IPS-18a (cell line): ENCODE measurements at regions not wholly inside any gene's neighbourhood (a gene's known extent, or its start where the extent isn't known, plus 50 kb on each side); places are given as distances from the start of the nearest gene placed in this dataset.

ENCODE experiments used
- H3K27ac ChIP-seq: one replicate; pipeline ENCODE4 v1.5.1; 2013; ENCODE audit warnings: low read length
- H3K27me3 ChIP-seq: one replicate; pipeline ENCODE4 v1.6.1; 2013; ENCODE audit warnings: mild to moderate bottlenecking, low read length; ENCODE audit not compliant: control insufficient read depth, insufficient read depth
- H3K36me3 ChIP-seq: one replicate; pipeline ENCODE4 v1.6.1; 2013; ENCODE audit warnings: low read depth, low read length; ENCODE audit not compliant: control insufficient read depth
- H3K4me1 ChIP-seq: one replicate; pipeline ENCODE4 v1.6.1; 2013; ENCODE audit warnings: low read depth, low read length; ENCODE audit not compliant: control insufficient read depth
- H3K4me3 ChIP-seq: one replicate; pipeline ENCODE4 v1.5.1; 2013; ENCODE audit warnings: low read length
- H3K9ac ChIP-seq: one replicate; pipeline ENCODE4 v1.6.1; 2013; ENCODE audit warnings: mild to moderate bottlenecking, low read length, moderate library complexity
- H3K9me3 ChIP-seq: one replicate; pipeline ENCODE4 v1.6.1; 2013; ENCODE audit warnings: low read depth, low read length; ENCODE audit not compliant: control insufficient read depth

DNA sequence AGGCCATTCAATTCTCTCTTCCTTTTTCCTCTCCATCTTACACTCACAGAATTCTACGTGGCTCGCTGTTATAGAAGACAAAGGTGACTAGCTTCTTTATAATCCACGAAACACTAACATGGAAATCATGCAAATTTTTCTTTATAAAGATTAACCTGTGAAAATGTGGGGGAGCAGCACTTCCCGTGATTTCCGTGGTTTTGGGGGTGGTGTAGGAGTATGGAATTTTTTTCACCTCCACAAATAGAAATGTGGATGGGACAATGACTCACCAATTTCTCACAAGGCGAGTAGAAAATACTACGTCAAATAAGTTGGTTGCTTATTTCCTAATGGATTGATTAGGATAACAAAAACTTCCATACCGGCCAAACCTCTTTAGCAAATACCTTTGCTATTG is 719.2 kb upstream of the TENM3 start:
- H3K4me3 ChIP-seq = no peak overlapping the region
- no peaks in the 10 kb centered on the region for H3K9me3 ChIP-seq
- H3K4me1 ChIP-seq = peaks cover 17% of the 10 kb centered on the region
- H3K27me3 ChIP-seq = no peaks in the 10 kb centered on the region
- no peak overlapping the region for H3K27ac ChIP-seq
- no peak overlapping the region for H3K9ac ChIP-seq
- H3K36me3 ChIP-seq = no peaks in the 10 kb centered on the region

DNA sequence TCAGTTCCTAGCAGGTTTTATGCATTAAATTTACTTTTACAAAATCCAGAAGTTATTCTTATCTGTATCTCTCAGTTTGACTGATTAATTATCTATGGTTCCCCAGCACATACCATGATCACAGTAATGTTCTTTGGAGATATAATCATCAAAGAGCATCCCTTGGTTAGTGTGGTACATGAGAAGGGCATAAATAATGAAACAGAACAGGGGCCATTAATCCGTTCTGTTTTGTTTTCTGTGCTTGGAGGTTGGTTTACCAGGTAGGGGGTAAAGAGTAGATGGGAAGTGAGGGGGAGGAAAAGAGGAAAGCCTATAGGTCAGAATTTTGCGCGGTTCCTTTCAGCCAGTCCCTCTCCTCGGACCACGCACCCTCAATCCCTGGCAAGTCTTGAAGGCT is 718.7 kb upstream of the TENM3 start:
- Histone ChIP-seq H3K4me3 (no peak overlapping the region), H3K4me1 (peaks cover 17% of the 10 kb centered on the region), H3K27ac (no peak overlapping the region), H3K27me3 (no peaks in the 10 kb centered on the region), H3K9ac (no peak overlapping the region), H3K9me3 (no peaks in the 10 kb centered on the region), H3K36me3 (no peaks in the 10 kb centered on the region)

- no peaks in the 10 kb centered on the region for H3K27me3 ChIP-seq
These were observed 717.6 kb upstream of the TENM3 start for GRCh38 chr4:181525634-181526033.

GRCh38 chr4:181528570-181529184 is 714.5 kb upstream of the TENM3 start:
- no peaks in the 10 kb centered on the region for H3K36me3 ChIP-seq
- no peak overlapping the region for H3K27ac ChIP-seq
- H3K4me1 ChIP-seq = peaks cover 14% of the 10 kb centered on the region
- H3K27me3 ChIP-seq = no peaks in the 10 kb centered on the region
- no peaks in the 10 kb centered on the region for H3K9me3 ChIP-seq
- H3K9ac ChIP-seq = no peak overlapping the region
- no peak overlapping the region for H3K4me3 ChIP-seq

More at GRCh38 chr4:181525634-181526033, 717.6 kb upstream of the TENM3 start:
- Histone ChIP-seq H3K27ac (no peak overlapping the region), H3K9me3 (no peaks in the 10 kb centered on the region), H3K4me3 (no peak overlapping the region), H3K36me3 (no peaks in the 10 kb centered on the region), H3K4me1 (peaks cover 17% of the 10 kb centered on the region), H3K9ac (no peak overlapping the region)

DNA sequence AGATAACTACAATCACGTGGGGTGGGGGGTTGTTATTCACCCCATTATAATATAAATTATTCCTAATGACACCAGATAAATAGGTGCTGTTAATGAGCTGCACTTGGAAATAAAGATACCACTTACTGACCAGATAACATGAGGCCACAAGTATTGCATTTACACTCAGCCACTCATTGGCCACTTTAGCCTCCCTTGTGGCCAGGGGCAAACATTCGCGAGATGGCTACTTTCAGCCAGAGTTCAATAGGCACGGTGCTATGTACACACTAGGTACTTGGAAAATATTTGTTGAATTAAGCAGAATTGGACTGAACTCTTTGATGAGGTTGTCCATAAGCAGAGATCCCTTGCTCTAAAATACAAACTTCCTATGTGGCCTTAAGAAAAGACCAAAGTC is 713.7 kb upstream of the TENM3 start:
- no peak overlapping the region for H3K9ac ChIP-seq
- H3K36me3 ChIP-seq = no peaks in the 10 kb centered on the region
- no peaks in the 10 kb centered on the region for H3K27me3 ChIP-seq
- H3K4me3 ChIP-seq = no peak overlapping the region
- H3K27ac ChIP-seq = no peak overlapping the region
- peaks cover 5% of the 10 kb centered on the region for H3K4me1 ChIP-seq
- H3K9me3 ChIP-seq = no peaks in the 10 kb centered on the region

DNA sequence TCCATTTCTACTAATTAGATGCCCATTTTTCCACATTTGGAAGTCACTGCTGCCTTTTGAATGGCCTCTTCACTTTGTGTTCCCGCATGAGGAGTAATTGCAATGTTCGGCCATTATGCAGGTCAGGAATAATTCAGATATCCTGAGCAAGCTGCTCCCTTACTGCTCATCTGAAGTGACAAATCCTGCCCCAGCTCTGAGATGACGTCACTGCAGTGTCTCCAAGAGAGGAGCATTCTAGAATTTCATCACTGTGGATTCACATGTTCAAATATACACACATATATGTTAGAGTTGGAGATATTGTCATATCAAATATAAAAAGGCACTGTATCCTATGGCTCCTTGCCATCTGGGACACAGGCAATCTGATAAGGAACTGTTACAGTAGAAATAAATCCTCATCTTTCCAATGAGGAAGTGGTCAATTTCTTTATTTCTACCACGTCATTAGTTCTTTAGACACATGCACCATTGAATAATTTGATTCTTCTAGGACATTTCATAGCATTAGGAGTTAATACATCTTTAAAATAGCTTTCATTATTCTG is 706.9 kb upstream of the TENM3 start:
- H3K27ac ChIP-seq = no peak overlapping the region
- no peak overlapping the region for H3K4me3 ChIP-seq
- H3K9me3 ChIP-seq = no peaks in the 10 kb centered on the region
- no peaks in the 10 kb centered on the region for H3K4me1 ChIP-seq
- no peaks in the 10 kb centered on the region for H3K36me3 ChIP-seq
- H3K27me3 ChIP-seq = no peaks in the 10 kb centered on the region
- H3K9ac ChIP-seq = no peak overlapping the region

DNA sequence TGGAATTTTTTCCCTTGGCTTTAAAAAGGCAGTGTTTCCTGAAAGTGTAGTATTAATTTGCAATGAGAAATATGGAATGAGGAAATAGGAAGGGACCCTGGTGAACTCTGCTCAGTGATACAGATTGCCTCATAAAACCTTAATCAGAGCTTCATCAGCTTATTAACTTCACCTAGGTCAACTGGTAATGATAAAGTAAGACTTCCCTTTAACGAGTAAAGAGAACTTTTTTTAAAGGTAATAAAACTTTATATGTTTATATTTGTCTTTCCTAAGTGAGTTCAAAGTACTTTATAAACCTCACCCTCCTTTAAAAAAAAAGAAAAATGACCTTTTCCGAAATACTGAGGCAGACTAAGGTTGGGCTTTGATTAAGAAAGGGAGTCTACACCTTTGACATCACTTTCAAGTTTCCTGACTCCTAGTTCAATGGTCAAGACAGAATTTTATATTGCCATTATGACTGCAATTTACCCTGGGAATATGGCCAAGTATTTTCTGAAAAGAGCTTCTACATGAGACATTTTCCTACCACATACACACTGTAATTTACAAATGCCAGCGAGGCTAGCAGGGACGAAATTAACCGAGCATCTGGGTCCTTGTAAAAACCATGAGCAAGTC is 706.3 kb upstream of the TENM3 start:
- Histone ChIP-seq H3K27me3 (no peaks in the 10 kb centered on the region), H3K36me3 (no peaks in the 10 kb centered on the region), H3K4me3 (no peak overlapping the region), H3K27ac (no peak overlapping the region), H3K4me1 (no peaks in the 10 kb centered on the region), H3K9ac (no peak overlapping the region), H3K9me3 (no peaks in the 10 kb centered on the region)

DNA sequence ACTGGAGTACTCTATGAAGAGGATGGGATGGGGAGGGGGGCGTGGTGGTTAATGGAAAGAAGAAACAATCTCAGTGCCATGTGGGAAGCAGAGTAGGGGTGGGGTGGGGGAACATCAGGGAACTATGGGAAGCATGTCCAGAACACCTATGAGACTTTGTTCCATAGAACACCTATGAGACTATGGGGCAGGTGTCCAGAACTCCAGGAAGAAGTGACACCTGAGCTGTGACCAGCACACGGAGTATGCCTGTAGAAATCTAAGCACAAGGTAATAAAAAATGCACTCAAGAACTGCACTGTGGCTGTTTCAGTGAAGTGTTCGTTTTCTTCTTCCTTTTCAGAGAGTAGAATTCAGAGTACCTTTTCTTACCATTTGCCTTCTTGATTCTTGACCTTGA is 704.8 kb upstream of the TENM3 start:
- Histone ChIP-seq H3K27ac (no peak overlapping the region), H3K9ac (no peak overlapping the region), H3K4me1 (no peaks in the 10 kb centered on the region), H3K36me3 (no peaks in the 10 kb centered on the region), H3K27me3 (no peaks in the 10 kb centered on the region), H3K4me3 (no peak overlapping the region), H3K9me3 (no peaks in the 10 kb centered on the region)

DNA sequence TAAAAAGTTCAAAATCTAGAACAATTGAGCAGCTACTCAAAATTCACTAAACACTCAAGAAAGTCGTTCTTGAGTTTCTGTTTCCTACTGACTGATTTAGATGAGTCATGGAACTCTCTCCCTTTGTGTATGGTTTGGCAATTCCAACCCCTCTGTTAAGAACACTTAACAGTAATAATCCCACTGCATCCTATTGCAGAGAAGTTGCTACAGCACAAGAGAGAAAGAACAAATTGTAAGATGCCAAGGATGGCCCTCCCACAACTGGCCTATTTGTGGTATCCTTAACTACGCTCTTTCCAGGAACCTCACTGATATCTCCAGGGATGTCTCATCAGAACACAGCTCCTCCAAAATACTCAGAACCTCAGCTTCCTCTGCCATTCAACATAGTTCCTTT is 701.8 kb upstream of the TENM3 start:
- H3K36me3 ChIP-seq = no peaks in the 10 kb centered on the region
- H3K27me3 ChIP-seq = no peaks in the 10 kb centered on the region
- no peaks in the 10 kb centered on the region for H3K4me1 ChIP-seq
- no peak overlapping the region for H3K4me3 ChIP-seq
- H3K27ac ChIP-seq = no peak overlapping the region
- H3K9me3 ChIP-seq = no peaks in the 10 kb centered on the region
- H3K9ac ChIP-seq = no peak overlapping the region

DNA sequence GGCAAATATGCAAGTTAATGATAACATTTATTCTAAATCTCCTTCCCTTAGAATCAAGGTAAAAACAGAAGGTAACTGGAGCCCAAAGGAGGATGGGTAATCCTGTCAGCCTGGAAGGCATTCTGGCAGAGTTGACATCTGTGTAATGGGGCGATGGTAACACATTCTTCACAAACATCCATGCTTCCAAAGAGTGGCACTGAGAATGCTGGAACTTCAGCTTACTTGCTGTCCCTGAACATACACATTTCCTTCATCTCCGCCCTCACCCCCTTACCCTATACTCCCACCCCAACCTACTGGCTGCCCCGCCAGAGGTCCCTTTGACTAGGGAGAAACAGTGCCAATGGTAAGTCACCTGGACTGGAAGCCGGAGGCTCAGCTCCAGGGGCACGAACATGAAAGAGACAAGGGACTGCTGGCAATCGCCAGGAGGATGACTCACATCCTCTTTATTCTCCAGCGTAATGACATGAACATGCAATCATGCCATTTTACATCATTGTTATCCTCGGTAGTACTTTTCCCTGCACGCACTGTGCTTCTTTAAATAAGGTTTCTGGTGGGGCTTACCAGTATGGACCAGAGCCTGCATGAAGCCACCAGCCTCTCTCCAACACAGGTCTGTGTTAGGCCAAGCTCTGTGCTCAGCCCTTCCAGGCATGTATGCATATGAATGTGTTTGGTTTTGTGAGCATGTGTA is 694.2 kb upstream of the TENM3 start:
- Histone ChIP-seq H3K4me1 (peaks cover 12% of the 10 kb centered on the region), H3K9ac (no peak overlapping the region), H3K27me3 (no peaks in the 10 kb centered on the region), H3K36me3 (no peaks in the 10 kb centered on the region), H3K4me3 (no peak overlapping the region), H3K27ac (no peak overlapping the region), H3K9me3 (no peaks in the 10 kb centered on the region)

DNA sequence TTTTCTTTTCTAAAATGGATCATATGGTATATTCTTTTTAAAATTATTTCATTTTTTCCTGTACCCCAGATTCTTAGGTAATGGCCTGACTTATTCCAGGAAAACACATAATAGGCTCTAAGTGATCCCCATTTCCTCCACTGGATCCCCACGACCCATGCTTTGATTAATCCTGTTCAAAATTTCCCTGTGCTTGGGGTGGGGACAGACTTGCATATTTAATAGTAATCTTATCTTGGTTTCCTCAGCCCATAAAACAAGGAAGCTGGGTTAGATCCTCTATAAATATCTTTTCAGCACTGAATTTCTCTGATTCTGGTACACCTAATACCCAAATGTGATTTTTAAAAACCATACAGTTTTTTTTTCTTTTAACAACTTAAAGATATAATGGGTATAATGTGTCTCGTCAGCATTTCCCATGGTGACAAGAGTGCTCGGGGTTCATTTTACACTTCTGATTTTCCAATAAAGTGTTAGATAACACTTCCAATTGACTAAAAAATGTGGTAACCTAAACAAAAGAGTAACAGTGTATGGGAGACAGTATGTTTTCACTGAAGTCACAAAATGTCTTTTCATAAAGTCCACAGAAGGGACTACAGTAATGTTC is 693.5 kb upstream of the TENM3 start:
- no peak overlapping the region for H3K9ac ChIP-seq
- no peaks in the 10 kb centered on the region for H3K27me3 ChIP-seq
- H3K4me3 ChIP-seq = no peak overlapping the region
- H3K9me3 ChIP-seq = no peaks in the 10 kb centered on the region
- H3K27ac ChIP-seq = no peak overlapping the region
- peaks cover 12% of the 10 kb centered on the region for H3K4me1 ChIP-seq
- H3K36me3 ChIP-seq = no peaks in the 10 kb centered on the region
